ENCODE measurements at regions not wholly inside any gene's neighbourhood (a gene's known extent, or its start where the extent isn't known, plus 50 kb on each side); places are given as distances from the start of the nearest gene placed in this dataset.

GRCh38 chr14:22434901-22435550, 154.0 kb downstream of the DAD1 start:
- no peak for TF ChIP-seq CTCF (IDR thresholded peaks at IDR 0.05)
- no peak for TF ChIP-seq POLR2AphosphoS5 (IDR thresholded peaks at IDR 0.05; ENCODE audit: insufficient read depth in 1 of 2, low read depth in 1 of 2)
- no peak for TF ChIP-seq POLR2A (IDR thresholded peaks at IDR 0.05)

Data from vagina (tissue), 2 donors.